ACC112 (cell line): ENCODE measurements at regions not wholly inside any gene's neighbourhood (a gene's known extent, or its start where the extent isn't known, plus 50 kb on each side); places are given as distances from the start of the nearest gene placed in this dataset.

Source experiments
- H2AFZ ChIP-seq: fragments of 200-600 bp; sonication (generic); one replicate; pipeline ENCODE4 v1.6.0; 2017; ENCODE audit warnings: antibody characterized with exemption, low read length; ENCODE audit not compliant: unreplicated experiment
- H3K27ac ChIP-seq: fragments of 200-600 bp; sonication (generic); 2 replicates; pipeline ENCODE4 v1.5.1; 2014; ENCODE audit warnings: low read depth, mild to moderate bottlenecking, antibody characterized with exemption, low read length, moderate library complexity
- H3K27me3 ChIP-seq: fragments of 200-600 bp; sonication (generic); 2 replicates; pipeline ENCODE4 v1.6.1; 2014; ENCODE audit warnings: mild to moderate bottlenecking, antibody characterized with exemption, low read length, moderate library complexity, mixed read lengths; ENCODE audit not compliant: insufficient read depth
- H3K36me3 ChIP-seq: fragments of 200-600 bp; sonication (generic); 2 replicates; pipeline ENCODE4 v1.6.1; 2016; ENCODE audit warnings: mild to moderate bottlenecking, antibody characterized with exemption, low read length, moderate library complexity, mixed read lengths; ENCODE audit not compliant: insufficient read depth
- H3K4me1 ChIP-seq: fragments of 200-600 bp; sonication (generic); one replicate; pipeline ENCODE4 v1.6.1; 2016; ENCODE audit warnings: low read length, mixed read lengths; ENCODE audit not compliant: insufficient read depth, unreplicated experiment, control insufficient read depth
- H3K4me3 ChIP-seq: fragments of 200-600 bp; sonication (generic); 2 replicates; pipeline ENCODE4 v1.5.1; 2014; ENCODE audit warnings: mild to moderate bottlenecking, low read depth, low read length
- H3K79me2 ChIP-seq: fragments of 200-600 bp; sonication (generic); one replicate; pipeline ENCODE4 v1.6.0; 2016; ENCODE audit warnings: low read length; ENCODE audit not compliant: control insufficient read depth, unreplicated experiment, insufficient read depth

- H3K4me1 ChIP-seq = no peaks in the 10 kb centered on the region
- peak overlapping the region; percentile 14 for H2AFZ ChIP-seq
- H3K36me3 ChIP-seq = no peaks in the 10 kb centered on the region
- H3K79me2 ChIP-seq = no peaks in the 10 kb centered on the region
- H3K4me3 ChIP-seq = peak overlapping the region; percentile 63
- no peaks in the 10 kb centered on the region for H3K27me3 ChIP-seq
- H3K27ac ChIP-seq = no peak overlapping the region
Measured at GRCh38 chr4:16952462-16952871, 54.0 kb upstream of the LDB2 start.
